MM.1S (cell line): ENCODE measurements at regions not wholly inside any gene's neighbourhood (a gene's known extent, or its start where the extent isn't known, plus 50 kb on each side); places are given as distances from the start of the nearest gene placed in this dataset.

Source experiments
- CTCF ChIP-seq: fragments of 300-600 bp; sonication (generic); IDR thresholded peaks from 2 replicates; pipeline ENCODE4 v1.5.1; 2016; ENCODE audit warnings: antibody characterized with exemption, low read length, mixed read lengths
- EZH2 ChIP-seq: fragments of 300-600 bp; sonication (generic); optimal IDR thresholded peaks from 2 replicates; pipeline ENCODE3; 2017; ENCODE audit warnings: low read depth, mild to moderate bottlenecking, antibody characterized with exemption, low read length, mixed read lengths

- TF ChIP-seq CTCF (no peak), EZH2 (no peak)
Measured at GRCh38 chr17:51524524-51524923, 264.2 kb downstream of the UTP18 start.
